ENCODE measurements at regions not wholly inside any gene's neighbourhood (a gene's known extent, or its start where the extent isn't known, plus 50 kb on each side); places are given as distances from the start of the nearest gene placed in this dataset.

DNA sequence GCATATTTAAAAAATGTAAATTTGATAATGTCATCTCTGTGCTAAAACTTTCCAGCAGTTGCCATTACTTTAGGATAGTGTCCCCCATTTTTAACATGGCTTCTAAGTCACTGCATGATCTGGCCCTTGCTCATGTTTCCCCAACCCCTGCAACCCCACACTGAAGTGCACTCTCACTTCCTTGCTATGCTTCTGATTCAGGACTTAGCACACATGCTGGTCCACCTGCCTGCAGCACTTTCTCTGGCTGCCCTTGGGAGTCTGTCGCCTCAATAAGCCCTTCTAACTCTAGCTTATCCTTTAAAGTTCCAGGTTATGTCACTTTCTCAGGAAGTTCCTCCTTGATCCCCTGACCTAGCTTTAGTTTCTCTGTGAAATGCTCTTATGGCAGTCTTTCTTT, 241.0 kb downstream of the POSTN start:
- DNase-seq: no peak

DNA sequence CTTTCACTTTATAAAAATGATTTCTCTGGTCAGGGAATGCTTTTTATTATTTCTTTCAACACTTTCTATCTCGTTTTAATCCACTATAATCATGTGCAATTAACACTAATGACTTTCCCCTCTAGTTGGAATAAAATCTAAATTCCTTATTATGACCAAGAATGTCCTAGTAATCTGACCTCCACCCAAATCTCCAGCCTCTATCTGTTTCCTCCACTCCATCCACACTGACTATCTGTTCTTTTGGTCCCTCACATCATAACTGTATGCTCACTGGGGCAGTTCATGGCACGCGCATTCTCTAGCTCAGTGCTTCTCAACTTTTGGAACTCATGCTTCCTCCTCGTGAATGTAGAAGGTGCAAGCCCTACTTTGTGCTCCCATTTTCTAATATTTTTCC, 244.7 kb downstream of the POSTN start:
- DNase-seq: no peak

DNA sequence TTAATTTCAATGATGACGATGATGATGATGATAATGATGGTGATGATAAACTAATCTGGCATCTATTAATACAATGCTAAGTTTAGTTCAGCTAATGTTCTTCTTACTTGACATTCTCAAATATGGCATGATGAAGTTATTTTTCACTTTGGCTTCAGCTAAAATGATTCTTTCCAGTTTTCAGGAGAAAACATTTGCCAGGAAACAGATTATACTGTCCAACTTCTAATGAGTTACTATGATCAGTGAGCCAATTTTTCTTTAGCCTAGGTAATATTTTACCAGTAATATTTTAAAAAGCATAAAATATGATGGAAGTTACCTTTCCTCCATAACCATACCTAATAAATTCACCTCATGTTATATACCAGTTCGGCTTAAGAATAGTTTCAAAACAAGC, 245.7 kb upstream of the CSNK1A1L start:
- no peak for DNase-seq

DNA sequence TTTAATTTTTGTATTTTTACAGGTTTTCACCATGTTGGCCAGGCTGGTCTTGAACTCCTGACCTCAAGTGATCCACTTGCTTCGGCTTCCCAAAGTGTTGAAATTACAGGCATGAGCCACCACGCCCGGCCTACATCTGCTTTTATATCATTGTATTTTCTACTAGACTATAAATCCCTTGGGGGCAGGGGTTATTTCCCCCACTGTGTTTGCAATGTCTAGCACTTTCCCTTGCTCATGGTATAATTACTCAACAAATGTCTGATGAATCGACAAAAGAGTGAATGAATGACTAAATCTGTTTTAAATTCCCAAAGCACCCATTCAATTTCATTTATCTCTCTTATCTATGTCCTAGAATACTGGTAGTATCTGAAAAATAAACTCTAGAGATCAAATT, 244.5 kb upstream of the CSNK1A1L start:
- no peak for DNase-seq

DNA sequence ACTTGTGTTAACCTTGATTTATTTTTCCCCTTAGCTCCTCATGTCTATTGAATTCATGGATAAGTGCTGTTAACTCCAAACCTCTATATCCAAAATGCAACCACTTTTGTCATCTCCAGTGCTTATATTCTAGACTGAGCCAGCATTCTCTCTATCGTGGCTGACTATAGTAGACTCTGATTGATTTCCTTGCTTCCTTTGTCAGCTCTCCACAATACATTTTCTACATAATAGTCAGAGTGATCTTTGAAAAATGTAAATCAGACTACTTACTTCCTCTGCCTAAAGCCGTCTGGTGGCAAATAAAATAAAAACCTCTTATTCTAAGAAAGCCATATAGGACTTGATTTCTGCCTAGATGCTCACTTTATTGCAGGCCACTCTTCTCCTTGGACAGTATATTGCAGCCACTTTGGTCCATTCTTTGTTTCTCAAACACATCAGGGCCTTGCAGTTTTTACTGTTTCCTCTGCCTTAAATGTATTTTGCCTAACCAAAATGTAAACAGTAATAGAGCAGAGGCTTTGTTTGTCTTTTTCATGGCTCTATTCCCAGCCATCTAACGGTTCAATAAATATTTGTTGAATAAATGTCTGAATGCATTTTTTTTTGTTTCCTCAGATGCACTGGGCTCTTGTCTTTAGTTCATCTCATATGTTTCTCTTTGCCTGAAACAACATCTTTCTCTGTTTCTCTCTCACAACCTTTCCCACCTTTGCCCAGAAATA, 243.6 kb upstream of the CSNK1A1L start:
- no peak for DNase-seq

DNA sequence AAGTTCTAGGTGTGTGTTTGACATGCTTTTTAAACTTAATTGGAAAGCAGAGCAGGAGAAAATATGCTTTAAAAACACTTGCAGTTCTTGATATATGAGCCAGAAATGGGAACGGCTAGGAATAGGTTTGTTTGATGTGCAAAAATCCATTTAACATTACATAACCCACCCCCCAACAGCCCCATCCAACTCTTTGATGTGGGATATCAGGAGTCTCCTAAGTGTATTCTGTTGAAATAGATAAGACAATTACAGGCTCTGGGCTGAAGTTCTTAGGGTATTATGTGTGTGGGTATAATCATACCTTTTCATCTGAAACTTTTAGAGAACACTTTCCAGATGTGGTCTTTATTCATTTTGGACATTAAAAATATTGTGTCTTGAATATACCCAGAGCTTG, 240.4 kb upstream of the CSNK1A1L start:
- no peak for DNase-seq

DNA sequence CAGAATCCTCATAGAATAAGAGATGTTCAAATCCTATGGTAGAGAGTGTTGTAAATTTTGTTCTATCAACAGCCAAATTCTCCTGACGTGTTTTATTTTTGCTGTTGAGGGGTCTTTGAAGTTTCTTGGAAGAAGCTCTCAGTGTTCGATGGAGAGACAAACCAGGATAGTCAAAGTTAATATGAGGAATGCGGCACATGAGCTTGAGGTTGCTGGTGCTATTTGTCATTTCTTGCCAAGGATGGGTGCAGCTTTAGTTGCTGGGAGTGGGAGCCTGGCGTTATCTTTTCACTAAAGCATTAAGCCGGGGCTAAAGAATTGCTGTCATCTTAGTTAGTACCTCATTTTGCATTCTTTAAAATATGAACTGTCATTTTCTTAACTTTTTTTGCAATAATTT, 239.9 kb upstream of the CSNK1A1L start:
- no peak for DNase-seq

DNA sequence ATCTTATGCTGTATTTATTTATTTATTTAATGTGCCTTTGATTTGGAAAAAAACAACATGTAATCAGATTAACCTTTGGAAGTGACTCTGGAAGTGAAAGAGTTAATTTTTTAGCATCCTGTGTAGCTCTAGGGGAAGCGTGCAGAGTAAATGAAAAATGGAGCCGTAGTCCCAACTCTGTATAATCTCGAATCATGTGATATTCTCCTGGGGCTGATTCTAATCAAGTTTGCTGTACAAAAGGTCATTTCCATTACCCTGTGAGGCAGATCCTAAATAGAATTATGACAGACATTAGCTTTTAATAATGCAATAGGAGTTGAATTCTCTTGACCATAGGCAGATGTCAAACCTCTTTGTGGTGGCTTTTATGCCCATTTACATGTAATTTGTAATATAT, 238.6 kb upstream of the CSNK1A1L start:
- no peak for DNase-seq

DNA sequence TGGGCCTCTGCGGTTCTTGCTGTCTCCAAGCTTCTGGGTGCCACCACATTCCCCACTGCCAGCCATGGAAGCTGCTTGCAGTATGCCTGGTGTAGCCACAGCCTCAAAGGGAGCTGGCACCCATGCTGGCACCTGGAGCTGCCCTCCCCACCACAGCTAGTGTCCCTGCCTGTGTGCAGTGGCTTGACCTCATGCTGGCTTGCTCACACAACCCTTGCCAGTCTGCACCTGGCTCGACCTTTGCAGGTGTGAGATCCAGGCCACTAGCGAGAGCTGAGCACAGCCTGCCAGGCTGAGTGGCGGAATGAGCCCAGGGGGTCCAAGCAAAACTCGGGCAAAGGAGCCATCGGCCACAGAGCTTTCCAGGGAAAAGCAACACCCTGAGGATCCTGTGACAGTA, 236.7 kb upstream of the CSNK1A1L start:
- no peak for DNase-seq

DNA sequence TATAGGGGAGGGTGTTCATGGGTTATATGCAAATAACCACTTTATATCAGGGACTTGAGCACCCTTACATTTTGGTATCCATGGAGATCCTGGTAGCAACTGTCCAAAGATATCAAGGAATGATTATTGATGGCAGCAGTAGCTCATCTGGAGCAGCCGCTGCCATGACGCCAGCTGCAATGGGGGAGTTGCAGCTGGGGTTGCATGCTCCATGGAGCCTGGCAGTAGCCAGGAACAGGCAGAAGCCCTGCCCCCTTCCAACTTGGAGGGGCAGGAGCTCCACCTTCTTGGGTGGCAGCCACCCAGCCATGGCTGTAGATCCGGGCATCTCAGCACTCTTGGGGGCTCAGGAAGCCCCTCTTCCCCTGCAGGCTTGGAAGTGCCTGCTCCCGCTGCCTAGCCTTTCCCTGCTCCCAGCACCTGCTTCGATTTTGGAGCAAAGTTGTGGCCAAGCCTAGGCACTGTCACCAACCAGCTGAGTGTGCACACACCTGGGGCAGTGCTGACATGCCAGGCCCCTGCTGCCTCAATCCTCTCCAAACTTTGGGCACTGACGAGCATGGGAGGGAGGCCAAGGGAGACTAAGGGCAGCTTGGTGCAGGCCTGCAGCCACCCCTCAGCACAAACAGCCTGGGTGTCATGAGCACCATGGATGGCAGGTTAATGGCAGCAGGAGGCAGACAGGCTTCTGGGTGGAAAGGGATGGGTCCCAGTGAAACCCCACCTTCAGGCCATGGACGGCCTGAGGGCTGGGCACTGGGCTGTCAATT, 235.6 kb upstream of the CSNK1A1L start:
- DNase-seq: no peak

DNA sequence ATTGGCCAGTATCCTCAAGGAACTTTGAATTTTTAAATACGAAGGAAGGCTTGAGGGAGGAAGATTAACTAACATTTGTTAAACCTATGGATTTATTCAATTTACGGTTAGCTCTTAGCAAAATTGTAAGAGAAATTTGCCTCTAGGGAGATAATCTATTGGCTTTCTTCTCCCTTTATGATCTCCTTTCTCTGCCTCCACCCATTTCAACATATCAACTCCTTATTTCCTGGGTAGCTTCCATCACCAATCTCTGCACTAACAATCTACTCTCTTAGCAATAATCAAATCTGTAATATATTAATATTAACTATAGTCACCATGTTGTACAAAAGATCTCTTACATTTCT, 233.9 kb upstream of the CSNK1A1L start:
- no peak for DNase-seq

DNA sequence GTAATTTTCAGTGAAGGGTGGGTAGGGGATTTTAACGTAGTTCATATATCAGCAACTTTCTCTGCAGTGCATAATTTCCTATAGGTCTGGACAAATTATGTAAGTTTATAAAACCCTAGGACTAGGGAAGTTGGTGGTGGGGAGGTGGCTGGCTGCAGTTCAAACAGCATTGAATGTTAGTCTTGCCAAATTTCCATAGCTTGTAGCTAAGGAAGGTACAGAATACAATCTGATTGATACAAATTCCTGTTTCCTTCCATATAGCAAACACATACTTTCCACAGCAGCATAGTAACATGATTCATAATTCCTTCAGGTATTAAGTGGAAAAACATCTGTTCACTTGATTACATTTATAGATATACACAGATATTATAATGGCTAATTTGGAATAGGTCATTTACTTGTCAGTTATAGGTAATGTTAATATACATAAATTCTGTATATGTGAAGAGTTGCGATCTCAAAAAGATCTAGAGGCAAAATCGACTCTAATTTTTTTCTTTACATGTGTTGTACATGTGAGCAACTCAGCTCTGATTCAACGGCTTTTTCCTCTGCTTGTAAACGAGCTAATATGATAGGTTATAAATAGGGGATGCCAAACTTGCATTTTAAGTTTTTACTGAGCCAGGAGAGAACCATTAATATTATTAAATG, 233.4 kb upstream of the CSNK1A1L start:
- DNase-seq: no peak

DNA sequence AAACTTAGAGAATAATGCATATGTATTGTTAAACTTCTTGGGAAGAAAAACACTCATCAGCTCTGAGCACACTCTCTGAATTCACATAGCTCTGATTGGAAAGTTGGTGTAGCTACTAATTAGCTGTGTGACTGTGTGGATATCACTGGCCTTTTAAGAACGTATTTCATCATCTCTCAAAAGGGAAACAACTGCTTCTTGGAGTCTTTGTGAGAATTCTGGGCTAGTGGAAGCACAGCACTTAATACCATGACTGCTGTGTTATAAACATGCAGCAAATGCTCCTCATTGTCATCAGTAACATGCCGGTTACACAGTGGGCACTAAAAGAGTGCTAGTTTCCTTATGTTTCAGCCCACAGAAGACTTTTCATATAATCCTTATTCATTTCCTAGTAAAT, 220.9 kb upstream of the CSNK1A1L start:
- no peak for DNase-seq

DNA sequence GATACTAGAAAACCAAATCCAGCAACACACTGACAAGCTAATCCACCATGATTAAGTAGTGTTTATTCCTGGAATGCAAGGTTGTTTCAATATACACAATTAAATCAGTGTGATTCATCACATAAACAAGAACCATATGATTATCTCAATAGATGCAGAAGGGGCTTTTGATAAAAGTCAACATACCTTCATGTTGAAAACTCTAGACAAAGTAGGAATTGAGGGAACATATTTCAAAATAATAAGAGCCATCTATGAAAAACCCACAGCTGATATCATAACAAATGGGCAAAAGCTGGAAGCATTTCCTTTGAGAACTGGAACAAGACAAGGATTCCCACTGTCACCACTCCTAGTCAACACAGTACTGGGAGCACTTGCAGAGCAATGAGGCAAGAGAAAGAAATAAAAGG, 213.6 kb upstream of the CSNK1A1L start:
- DNase-seq: no peak

DNA sequence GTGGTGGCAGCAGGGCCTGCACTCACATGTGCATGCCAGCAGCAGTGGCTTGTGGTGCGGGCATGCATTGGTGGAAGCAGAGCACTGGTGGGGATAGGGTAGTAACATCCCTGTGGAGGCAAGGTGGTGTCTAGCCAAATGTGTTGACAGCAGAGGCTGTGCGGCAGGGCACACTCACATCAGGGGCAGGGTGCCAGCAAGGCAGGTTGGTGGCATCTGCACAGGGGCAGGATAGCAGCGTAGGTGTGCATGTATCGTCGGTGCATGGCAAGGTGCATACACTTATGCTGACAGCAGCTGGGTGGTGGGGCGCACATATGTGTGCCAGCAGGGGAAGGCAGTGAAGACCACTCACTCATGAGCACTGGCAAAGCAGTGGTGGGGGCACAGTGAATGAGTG, 211.5 kb upstream of the CSNK1A1L start:
- no peak for DNase-seq

DNA sequence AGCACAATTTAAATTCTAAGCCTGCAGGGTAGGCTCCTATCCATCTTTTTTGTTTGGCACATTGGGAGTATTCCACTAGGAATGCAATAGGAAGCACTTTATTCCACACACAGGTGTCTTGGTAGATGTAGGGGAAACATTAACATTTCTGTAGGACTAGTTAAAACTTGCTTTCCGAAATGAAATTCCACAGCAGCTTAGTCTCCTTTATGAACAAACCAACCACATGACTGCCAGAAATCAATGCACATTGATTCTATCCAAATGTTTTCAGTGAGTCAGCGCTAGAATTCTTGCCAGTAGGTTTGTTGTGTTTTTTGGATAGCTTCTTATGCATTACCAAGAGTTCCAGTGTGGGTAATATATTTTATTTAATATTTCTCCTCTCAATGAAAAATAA, 207.9 kb upstream of the CSNK1A1L start:
- no peak for DNase-seq

DNA sequence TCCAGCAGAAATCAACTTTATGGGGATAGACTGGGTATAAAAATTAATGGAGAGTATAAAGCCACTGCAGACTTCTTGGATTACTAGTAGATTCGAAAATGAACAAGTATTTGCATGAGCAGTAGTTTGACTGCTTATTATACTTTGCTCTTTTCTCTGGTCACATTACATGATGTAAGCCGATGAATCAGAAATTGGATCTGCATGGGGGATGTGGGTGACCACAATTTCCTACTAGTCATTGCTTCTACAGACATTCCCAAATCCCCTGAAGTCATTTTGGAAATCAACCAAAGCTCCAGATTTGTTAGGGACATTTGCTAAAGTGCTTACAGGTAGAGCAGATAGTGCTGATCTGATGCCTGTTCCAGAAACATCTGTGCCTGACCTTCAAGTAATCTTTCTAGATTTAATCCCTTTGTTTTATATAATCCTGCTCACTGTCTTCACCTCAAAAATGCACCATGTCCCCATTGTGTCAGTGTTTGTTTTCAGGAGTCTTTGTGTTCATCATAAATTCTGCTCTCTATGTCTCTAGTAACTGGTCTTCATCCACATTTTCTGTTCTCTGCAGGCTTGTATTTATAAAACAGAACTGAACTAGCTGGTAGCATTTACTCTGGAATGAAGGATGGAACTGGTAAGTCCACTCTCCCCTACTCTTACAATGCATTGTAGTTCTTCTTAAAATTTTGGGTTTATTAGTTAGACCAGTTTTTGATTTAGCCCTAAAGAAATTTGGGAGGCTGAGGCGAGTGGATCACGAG, 201.5 kb upstream of the CSNK1A1L start:
- no peak for DNase-seq

DNA sequence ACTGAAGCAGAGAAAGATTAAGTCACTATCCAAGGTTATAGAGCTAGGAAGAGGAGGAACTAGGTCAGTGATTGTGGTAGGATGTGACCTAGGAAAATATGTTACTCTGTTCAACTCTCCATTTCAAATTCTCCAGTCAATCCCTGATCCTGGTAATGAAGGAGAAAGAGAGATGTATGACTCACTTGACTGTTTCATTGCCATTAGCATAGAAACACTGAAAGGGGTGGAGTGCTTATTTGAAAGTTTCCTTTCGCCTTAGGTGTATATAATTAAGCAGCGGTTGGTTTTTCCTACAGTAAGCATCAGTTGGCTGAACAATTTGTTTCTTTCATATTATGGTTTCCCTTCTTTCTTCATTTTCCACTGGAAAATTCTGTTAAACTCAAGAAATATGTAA, 198.1 kb upstream of the CSNK1A1L start:
- no peak for DNase-seq

DNA sequence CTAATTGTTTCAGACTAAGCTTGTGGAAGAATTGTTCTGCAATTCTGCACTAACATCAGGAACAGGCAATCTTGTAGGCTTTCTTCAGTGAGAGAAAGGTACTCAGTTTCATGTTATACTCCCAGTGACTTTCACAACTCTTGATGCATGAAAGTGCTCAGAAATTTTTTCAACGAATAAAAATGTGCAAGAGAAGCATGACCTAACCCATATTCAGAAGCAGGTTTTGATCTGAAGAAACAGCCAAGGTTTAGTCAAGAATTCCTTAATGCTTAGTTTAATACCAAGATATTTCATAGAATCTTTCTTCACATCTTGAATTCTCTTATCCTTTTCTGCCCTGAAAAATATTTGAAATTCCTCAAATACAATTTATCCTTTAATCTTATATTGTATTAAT, 197.2 kb upstream of the CSNK1A1L start:
- no peak for DNase-seq

DNA sequence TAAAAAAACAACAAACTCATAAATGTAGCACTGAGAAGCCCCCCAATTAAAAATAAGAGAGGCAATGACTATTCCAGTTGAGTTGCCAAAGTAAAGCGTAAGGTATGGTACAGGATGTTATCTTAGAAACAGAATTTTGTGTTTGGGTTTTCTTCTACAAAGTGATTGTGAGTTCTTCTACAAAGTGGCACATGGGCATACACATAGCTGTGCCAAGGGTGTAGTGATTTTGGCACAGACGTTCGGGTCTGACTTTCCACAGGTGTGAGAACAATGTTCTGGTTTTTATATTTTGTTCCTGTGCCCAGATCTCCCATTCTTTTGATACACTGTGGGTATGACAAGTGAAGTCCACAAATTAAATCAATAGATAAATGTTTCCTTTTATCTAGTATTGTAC, 190.1 kb upstream of the CSNK1A1L start:
- no peak for DNase-seq

DNA sequence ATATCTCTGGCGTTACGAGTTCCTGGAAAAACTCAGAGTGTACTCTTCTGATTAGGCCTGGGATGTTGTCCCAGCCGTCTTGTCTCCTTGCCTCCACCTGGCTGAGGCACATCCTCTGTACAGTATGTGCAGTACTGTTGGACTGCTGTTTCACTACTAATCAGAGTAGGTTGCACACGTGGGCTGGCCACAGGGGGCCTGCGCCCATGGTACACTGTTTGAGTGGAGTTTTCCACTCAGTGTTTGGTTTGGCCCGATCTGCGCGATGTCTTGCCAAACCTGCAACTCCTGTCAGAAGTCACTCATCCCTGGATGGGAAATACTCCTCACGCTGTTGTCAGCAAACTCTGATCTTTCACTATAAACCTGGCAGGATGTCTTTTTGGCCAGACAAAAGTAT, 189.6 kb upstream of the CSNK1A1L start:
- no peak for DNase-seq

DNA sequence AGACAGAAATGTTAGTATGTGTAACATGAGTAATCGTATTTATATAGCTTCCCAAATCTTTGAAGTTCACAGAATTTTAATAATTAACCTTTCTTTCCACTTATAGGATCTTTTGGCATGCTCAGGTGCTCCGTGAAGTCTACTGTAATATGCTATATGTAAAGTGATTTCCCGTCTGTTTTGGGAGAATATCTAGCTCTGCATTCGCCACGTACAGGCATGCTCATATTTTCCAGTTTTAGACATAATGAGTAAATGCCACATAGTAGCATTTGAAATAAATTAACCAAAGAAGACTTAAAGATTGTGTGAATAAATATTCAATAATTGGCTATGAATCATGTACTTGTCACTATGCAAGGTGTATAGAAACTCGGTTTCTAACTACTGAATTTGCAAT, 189.0 kb upstream of the CSNK1A1L start:
- DNase-seq: no peak

DNA sequence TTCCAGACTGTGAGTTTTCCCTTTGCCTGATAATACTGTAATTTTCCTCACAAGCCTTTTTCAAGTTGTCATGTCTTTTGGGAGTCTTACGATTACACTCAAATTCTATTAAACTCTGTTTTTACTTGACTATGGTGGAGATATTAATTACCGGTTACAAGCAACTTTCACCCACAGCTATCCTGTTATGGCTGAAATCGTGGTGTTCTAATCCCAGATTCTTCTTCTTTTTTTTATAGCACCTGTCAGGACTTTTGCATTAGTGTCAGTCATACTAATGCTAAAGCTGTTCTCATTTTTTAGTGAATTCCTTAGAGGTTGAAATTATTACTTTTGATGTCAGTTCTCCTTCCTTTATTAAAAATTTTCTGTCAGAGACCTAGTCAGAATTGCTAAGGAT, 187.8 kb upstream of the CSNK1A1L start:
- DNase-seq: no peak

Data from C1 segment of cervical spinal cord (tissue), 14 donors.